Kidney (tissue), 13 donors: ENCODE measurements at regions not wholly inside any gene's neighbourhood (a gene's known extent, or its start where the extent isn't known, plus 50 kb on each side); places are given as distances from the start of the nearest gene placed in this dataset.

ENCODE experiments used
- DNase-seq, 5 donors: peaks; one replicate each; pipeline ENCODE4 v3.0.0-alpha.2; 2013 to 2020
- FAIRE-seq: peaks from 2 replicates; lab custom pipeline; 2012; peaks lifted over from hg19 to GRCh38; lab: Jason Lieb, UNC
- H3K27ac ChIP-seq, 2 donors: one replicate each; pipeline ENCODE4 v1.7.0; 2013; ENCODE audit warnings: low read depth in 2 of 2, low read length in 2 of 2, inconsistent platforms in 1 of 2
- H3K27me3 ChIP-seq: one replicate; pipeline ENCODE4 v1.7.1; 2013; ENCODE audit warnings: low read length, inconsistent platforms; ENCODE audit not compliant: control insufficient read depth, insufficient read depth
- H3K36me3 ChIP-seq, 3 donors: one replicate each; pipeline versions ENCODE4 v1.7.0 to v1.7.1; 2013; ENCODE audit warnings: low read length in 3 of 3, control low read depth in 1 of 3, inconsistent platforms in 1 of 3; ENCODE audit not compliant: insufficient read depth in 3 of 3, control insufficient read depth in 2 of 3
- H3K4me1 ChIP-seq, 3 donors: one replicate each; pipeline versions ENCODE4 v1.7.0 to v1.7.1; 2013; ENCODE audit warnings: low read length in 3 of 3, inconsistent platforms in 1 of 3, low read depth in 1 of 3; ENCODE audit not compliant: control insufficient read depth in 2 of 3, insufficient read depth in 2 of 3
- H3K4me3 ChIP-seq, 3 donors: one replicate each; pipeline versions ENCODE4 v1.7.0 to v1.8.1; 2013; ENCODE audit warnings: low read length in 3 of 3, control low read depth in 1 of 3, inconsistent platforms in 1 of 3
- H3K9ac ChIP-seq, 3 donors: one replicate each; pipeline versions ENCODE4 v1.7.0 to v1.7.1; 2013; ENCODE audit warnings: low read length in 3 of 3, control low read depth in 1 of 3, inconsistent platforms in 1 of 3
- H3K9me3 ChIP-seq, 3 donors: one replicate each; pipeline versions ENCODE4 v1.7.0 to v1.7.1; 2013; ENCODE audit warnings: low read length in 3 of 3, control low read depth in 1 of 3, inconsistent platforms in 1 of 3; ENCODE audit not compliant: control insufficient read depth in 2 of 3, insufficient read depth in 1 of 3
- CTCF ChIP-seq: IDR thresholded peaks from 3 replicates; pipeline ENCODE4 v1.5.1; 2012; ENCODE audit warnings: mild to moderate bottlenecking, moderate library complexity, borderline replicate concordance; ENCODE audit not compliant: insufficient read depth; ENCODE audit errors: extremely low read depth
- intact Hi-C: fragments of 100-400 bp; cut with DNase I; formaldehyde crosslinking; loops from one replicate; pipeline ENCODE4 v1.11.1; 2022
- donor health status: control.
- donor health status: control.
- donor health status: control.
- donor health status: control.
- donor health status: control.
- donor health status: DM: yes; HTN: yes; CAD: no.
- donor health status: Normal renal cell carcinoma (clear cell type).

DNA sequence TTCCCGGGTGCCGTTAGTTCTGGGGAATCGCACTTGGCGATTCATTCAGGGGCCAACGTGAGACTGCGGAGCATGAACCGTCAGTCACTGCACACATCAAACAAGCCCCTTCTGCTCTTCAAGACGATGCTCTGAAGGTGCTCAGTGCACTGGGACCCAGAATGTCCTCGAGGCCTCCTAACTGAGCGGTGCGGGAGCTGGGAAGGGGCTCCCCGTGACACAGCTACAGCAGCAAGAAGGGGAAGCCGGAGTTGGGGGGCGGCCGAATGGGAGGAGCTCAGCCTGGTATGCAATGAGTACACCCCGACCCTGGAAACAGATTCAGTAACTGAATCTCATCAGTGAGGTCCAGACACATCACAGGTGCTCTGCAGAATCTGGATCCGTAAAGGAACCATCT, 150.8 kb downstream of the SHANK2 start:
- Histone ChIP-seq H3K27ac (no peak overlapping the region), H3K4me1 (no peaks in the 10 kb centered on the region), H3K9ac (no peak overlapping the region), H3K36me3 (peaks cover 3 to 13% (median 8%) of the 10 kb centered on the region in 3 donors), H3K9me3 (peaks cover 0 to 3% (median 0%) of the 10 kb centered on the region in 3 donors), H3K4me3 (no peak overlapping the region), H3K27me3 (no peaks in the 10 kb centered on the region)
- no peak for FAIRE-seq
- no peak for TF ChIP-seq CTCF
- intact Hi-C loops = no loop called here
- peak in 1 of 5 donors; percentile 41 for DNase-seq

GRCh38 chr11:71101046-71101445, 151.3 kb downstream of the SHANK2 start:
- intact Hi-C loops = no loop called here
- Histone ChIP-seq H3K4me1 (no peaks in the 10 kb centered on the region), H3K9ac (no peak overlapping the region), H3K27ac (no peak overlapping the region), H3K36me3 (peaks cover 3 to 13% (median 8%) of the 10 kb centered on the region in 3 donors), H3K27me3 (no peaks in the 10 kb centered on the region), H3K4me3 (no peak overlapping the region), H3K9me3 (peaks cover 0 to 3% (median 0%) of the 10 kb centered on the region in 3 donors)
- TF ChIP-seq CTCF = no peak
- FAIRE-seq = no peak
- DNase-seq = peak in 1 of 5 donors; percentile 9

DNA sequence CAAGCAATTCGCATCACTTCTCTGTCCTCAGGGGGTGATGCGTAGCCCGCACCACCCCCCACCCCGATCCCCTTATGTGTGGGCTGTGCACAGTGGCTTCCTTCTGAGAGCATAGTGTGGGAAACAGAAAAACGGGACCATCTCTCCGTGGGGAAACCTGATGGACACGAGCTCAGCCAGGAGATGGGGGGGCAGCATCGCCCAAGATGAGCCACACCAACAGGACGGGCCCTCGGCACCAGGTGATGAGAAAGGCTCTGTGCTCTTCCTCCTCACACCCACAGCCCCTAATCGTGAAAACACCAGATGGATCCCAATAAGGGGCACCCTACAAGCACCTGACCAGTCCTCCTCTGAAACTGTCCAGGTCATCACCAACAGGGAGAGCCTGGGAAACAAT, 153.6 kb downstream of the SHANK2 start:
- intact Hi-C loops = no loop called here
- no peak for FAIRE-seq
- no peaks in the 10 kb centered on the region for H3K27me3 ChIP-seq

More for the DNA sequence above, 153.6 kb downstream of the SHANK2 start:
- no peak for TF ChIP-seq CTCF
- Histone ChIP-seq H3K36me3 (peaks cover 3 to 14% (median 12%) of the 10 kb centered on the region in 3 donors), H3K27ac (no peak overlapping the region), H3K4me3 (no peak overlapping the region), H3K4me1 (no peaks in the 10 kb centered on the region), H3K9me3 (peaks cover 0 to 3% (median 0%) of the 10 kb centered on the region in 3 donors), H3K9ac (no peak overlapping the region)
- peak in 1 of 5 donors; percentile 41 for DNase-seq
